ENCODE measurements at regions not wholly inside any gene's neighbourhood (a gene's known extent, or its start where the extent isn't known, plus 50 kb on each side); places are given as distances from the start of the nearest gene placed in this dataset.
"Not testable (repeated sequence)": the region's sequence is repeated elsewhere in the genome, so short reads cannot be mapped to it uniquely, and the experiment has no call there.

DNA sequence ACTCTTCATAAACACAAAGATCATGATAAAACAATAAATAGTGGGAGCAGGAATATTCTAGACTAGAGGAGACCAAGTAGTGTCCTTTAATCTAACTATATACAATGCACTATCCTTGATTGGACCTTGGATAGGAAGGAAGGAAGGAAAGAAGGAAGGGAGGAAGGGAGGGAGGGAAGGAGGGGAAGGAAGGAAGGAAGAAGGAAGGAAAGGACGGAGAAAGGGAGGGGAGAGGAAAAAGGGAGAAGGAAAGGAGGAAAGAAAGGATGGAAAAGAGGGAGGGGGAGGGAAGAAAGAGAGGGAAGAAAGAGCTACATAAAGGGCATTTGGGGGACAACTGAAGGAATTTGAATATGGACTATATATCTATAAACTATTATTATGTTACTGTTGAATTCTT is 95.0 kb upstream of the SMARCAD1 start:
- no peaks in the 10 kb centered on the region for H3K36me3 Mint-ChIP-seq
- DNase-seq (ENCODE audit: low spot score in 2 of 2) (no peak), ATAC-seq (no peak)
- H3K27ac Mint-ChIP-seq = no peak overlapping the region
- peaks cover 0 to 3% of the 10 kb centered on the region in 2 donors for H3K9me3 Mint-ChIP-seq

DNA sequence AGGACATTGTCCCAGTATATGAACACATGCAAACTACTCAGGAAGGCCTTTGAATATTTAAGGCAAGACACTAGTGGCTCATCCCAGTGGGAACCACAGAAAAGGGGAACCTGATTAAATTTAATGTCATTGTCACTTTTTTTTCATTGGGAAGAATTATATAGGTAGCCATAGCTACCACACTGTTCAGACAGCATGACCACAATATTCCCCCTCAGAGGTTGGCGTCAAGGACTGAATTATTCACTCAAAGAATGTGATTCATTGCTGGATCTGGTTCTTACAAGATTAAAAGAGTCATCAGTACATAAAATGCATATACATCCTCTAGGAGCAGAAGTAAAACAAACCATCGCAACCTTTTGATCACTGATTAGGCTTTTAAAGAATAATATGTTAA is 92.0 kb upstream of the SMARCAD1 start:
- ATAC-seq = no peak
- H3K36me3 Mint-ChIP-seq = no peaks in the 10 kb centered on the region
- H3K9me3 Mint-ChIP-seq = no peaks in the 10 kb centered on the region
- H3K27ac Mint-ChIP-seq = no peak overlapping the region
- DNase-seq (ENCODE audit: low spot score in 2 of 2) = no peak

GRCh38 chr4:94116842-94117241 is 90.8 kb upstream of the SMARCAD1 start:
- H3K27ac Mint-ChIP-seq = no peak overlapping the region
- DNase-seq (ENCODE audit: low spot score in 2 of 2) = no peak
- no peaks in the 10 kb centered on the region for H3K9me3 Mint-ChIP-seq
- H3K36me3 Mint-ChIP-seq = no peaks in the 10 kb centered on the region
- ATAC-seq = no peak

DNA sequence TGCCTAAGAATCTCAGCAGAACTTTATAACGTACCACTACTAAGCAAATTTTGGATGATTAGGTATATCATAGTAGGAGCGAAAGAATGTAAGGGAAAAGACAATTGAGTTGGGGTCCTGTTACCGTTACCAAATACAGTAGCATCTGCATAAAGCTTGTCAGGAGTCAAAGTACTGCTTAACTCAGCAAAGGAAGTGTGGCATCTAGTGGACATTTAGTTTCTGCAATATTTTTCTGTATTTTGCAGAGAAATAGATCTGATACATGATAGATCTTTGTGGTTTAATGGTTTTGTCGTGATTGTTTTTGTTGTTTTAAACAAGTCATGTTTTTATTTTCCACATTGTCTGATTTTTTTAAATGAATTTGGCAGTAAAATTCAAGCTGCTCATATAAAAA is 81.0 kb upstream of the SMARCAD1 start:
- Mint-ChIP-seq H3K36me3 (no peaks in the 10 kb centered on the region), H3K9me3 (no peaks in the 10 kb centered on the region), H3K27ac (no peak overlapping the region)
- ATAC-seq (no peak), DNase-seq (ENCODE audit: low spot score in 2 of 2) (no peak)

DNA sequence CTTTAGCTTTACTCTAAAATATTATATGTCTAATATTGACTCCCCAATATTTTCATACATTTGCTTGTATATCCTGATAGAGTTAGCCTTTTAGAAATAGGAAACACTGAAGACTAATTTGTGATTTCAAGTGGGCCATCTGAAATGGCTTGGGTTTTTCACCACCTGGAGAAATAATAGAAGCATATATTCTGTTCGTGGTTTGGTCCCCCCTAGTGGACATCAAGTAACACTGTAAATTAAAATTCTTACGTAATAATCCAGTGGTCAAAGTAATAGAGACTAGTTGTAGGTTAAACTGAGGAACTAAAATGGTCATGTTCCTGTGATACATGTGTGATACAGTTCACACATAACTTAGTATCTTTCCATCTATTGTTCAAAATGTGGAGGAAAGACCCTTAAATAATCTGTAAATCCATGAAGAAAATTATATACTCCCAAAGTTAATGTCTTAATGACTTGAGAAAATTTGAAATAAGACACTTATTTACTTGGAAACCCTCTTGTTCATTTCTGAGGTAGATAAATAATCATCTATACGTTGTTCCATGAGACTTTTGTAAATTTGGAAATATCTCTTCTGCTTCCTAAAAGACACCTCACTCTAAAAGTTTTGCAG is 79.8 kb upstream of the SMARCAD1 start:
- Mint-ChIP-seq H3K36me3 (no peaks in the 10 kb centered on the region), H3K9me3 (no peaks in the 10 kb centered on the region), H3K27ac (no peak overlapping the region)
- DNase-seq (ENCODE audit: low spot score in 2 of 2) (no peak), ATAC-seq (no peak)

GRCh38 chr4:94131212-94131611 is 76.5 kb upstream of the SMARCAD1 start:
- Mint-ChIP-seq H3K27ac (no peak overlapping the region), H3K9me3 (no peaks in the 10 kb centered on the region), H3K36me3 (no peaks in the 10 kb centered on the region)
- ATAC-seq (no peak), DNase-seq (ENCODE audit: low spot score in 2 of 2) (no peak)

DNA sequence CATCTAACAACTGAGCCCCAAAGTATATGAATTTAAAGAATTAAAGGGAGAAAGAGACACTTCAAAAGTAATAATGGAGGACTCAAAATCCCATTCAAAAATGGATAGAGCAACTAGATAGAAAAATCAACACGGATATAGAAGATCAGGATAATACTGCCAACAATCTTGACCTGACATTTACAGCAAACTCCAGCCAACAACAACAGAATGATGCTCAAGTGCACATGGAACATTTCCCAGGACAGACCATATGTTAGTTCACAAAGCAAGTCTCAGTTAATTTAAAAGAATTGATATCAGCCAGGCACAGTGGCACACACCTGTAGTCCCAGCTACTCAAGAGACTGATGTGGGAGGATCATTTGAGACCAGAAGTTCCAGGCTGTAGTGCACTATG is 72.0 kb upstream of the SMARCAD1 start:
- no peaks in the 10 kb centered on the region for H3K36me3 Mint-ChIP-seq
- DNase-seq (ENCODE audit: low spot score in 2 of 2) = no peak
- H3K9me3 Mint-ChIP-seq = no peaks in the 10 kb centered on the region
- ATAC-seq = no peak
- no peak overlapping the region for H3K27ac Mint-ChIP-seq

DNA sequence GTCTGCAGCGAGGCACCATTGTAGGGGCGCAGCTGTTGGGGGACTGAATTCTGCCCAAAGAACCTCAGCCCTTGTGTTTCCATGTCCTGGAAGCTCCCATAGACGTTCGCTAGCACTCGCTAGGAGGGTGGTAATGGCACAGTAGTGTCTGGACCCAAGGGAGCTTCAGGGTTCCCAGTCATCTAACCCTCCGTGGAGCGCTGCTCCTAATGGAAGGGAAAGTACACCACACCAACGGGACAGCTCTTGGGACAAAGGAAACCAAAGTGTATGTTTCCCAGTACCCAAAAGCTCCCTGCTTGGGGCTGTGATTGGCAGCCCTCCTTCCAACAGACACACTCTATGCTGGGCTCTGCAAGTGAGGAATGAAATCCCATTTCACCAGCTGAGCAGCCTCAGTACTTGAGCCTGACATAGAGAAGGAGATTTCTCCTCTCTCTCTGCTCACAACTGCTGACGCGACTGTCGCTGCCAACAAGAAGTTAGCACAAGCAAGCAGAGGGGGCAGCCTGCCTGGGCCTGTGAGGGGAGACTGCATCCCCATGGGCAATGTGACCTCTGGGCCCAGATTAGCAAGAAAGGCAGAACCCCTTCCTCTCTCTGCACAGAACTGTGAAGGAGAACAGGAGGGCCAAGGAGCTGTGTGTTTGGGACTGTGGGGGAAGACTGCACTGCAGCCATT is 67.6 kb upstream of the SMARCAD1 start:
- Mint-ChIP-seq H3K36me3 (no peaks in the 10 kb centered on the region), H3K9me3 (no peaks in the 10 kb centered on the region), H3K27ac (no peak overlapping the region)
- DNase-seq (ENCODE audit: low spot score in 2 of 2) (no peak), ATAC-seq (no peak)

DNA sequence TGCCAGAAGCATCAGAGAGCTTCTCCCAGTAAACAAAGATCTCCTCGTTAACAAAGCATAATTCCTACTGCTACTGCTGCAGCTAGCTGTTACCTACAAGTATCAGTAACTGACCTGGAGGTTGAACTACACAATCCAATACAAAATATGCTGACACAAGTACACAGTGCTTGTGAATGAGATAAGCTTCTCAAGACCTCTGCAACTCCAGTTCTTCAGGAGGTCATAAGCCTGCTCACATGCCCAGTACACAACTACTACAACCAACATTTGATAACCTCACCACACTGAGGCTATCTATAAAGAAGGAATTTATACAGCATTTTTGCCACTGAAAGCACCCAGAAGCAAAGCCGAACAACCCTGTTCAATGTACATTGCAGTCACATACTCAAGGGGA is 66.7 kb upstream of the SMARCAD1 start:
- Mint-ChIP-seq H3K27ac (no peak overlapping the region), H3K9me3 (no peaks in the 10 kb centered on the region), H3K36me3 (no peaks in the 10 kb centered on the region)
- DNase-seq (ENCODE audit: low spot score in 2 of 2) (no peak), ATAC-seq (no peak)

DNA sequence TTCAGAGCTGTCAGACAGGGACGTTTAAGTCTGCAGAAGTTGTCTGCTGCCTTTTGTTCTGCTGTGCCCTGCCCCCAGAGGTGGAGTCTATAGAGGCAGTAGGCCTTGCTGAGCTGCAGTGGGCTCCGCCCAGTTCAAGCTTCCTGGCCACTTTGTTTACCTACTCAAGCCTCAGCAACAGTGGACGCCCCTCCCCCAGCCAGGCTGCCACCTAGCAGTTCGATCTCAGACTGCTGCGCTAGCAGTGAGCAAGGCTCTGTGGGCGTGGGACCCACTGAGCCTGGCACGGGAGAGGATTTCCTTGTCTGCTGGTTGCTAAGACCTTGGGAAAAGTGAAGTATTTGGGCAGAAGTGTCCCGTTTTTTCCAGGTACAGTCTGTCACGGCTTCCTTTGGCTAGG is 59.6 kb upstream of the SMARCAD1 start:
- not testable (repeated sequence) for DNase-seq (ENCODE audit: low spot score in 2 of 2); H3K36me3 Mint-ChIP-seq; ATAC-seq; H3K9me3 Mint-ChIP-seq; H3K27ac Mint-ChIP-seq

DNA sequence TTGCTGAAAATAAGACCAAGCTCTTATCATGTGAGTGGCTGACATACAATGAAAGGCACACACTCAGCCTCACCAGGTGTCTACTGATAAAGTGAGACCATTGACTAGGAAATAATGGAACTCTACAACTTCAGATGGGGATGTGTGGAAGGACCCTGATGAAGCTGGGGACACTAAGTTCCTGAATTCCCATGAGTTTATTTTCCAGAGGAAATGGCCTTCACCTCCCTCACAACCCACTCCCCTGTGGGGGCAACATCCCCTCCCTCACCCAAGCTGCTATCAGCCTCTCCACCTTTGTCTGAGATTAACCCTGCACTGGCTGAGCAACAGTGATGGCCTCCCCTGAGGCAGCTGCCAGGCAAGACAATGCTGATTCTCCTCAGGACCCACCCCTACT is 55.2 kb upstream of the SMARCAD1 start:
- Mint-ChIP-seq H3K36me3 (no peaks in the 10 kb centered on the region), H3K27ac (no peak overlapping the region), H3K9me3 (no peaks in the 10 kb centered on the region)
- ATAC-seq = no peak
- DNase-seq (ENCODE audit: low spot score in 2 of 2) = no peak

DNA sequence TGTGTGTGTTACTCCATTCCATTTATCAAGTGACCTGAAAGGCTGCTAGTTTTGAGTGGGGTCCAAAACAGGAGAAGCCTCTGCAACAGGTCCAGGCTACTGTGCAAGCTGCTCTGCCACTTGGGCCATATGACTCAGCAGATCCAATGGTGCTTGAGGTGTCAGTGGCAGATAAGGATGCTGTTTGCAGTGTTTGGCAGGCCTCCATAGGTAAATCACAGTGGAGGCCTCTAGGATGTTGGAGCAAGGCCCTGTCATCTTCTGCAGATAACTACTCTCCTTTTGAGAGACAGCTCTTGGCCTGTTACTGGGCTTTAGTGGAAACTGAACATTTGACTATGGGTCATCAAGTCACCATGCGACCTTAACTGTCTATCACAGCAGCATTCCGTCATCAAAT is 52.3 kb upstream of the SMARCAD1 start:
- not testable (repeated sequence) for H3K27ac Mint-ChIP-seq; H3K36me3 Mint-ChIP-seq; DNase-seq (ENCODE audit: low spot score in 2 of 2); H3K9me3 Mint-ChIP-seq; ATAC-seq

DNA sequence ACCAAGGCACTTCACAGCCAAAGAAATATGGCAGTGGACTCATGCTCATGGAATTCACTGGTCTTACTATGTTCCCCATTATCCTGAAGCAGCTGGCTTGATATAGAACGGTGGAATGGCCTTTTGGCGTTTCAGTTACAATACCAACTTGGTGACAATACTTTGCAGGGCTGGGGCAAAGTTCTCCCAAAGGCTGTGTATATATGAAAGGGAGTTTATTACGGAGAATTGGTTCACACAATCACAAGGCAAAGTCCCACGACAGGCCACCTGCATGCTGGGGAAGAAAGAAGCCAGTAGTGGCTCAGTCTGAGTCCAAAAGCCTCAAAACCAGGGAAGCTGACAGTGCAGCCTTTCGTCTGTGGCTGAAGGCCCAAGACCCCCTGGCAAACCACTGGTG is 50.8 kb upstream of the SMARCAD1 start:
- DNase-seq (ENCODE audit: low spot score in 2 of 2) = no peak
- H3K36me3 Mint-ChIP-seq = no peaks in the 10 kb centered on the region
- no peak for ATAC-seq
- no peak overlapping the region for H3K27ac Mint-ChIP-seq
- peaks cover 0 to 5% of the 10 kb centered on the region in 2 donors for H3K9me3 Mint-ChIP-seq
